A549 (cell line): ENCODE measurements at regions not wholly inside any gene's neighbourhood (a gene's known extent, or its start where the extent isn't known, plus 50 kb on each side); places are given as distances from the start of the nearest gene placed in this dataset.
"Not testable (repeated sequence)": the region's sequence is repeated elsewhere in the genome, so short reads cannot be mapped to it uniquely, and the experiment has no call there.

Experiments
- ATAC-seq, 2 experiments: fragments of 200-7000 bp in 1 of 2; fragments of >200 bp in 1 of 2; cut with Nextera tagmentation in 1 of 2; cut with Tn5 transposase in 1 of 2; 3 replicates each; pipeline versions ENCODE4 v1.8.0 to v1.9.1; 2018 to 2020; ENCODE audit warnings: mild to moderate bottlenecking in 1 of 2, moderate library complexity in 1 of 2
- CTCF ChIA-PET: fragments of 300-600 bp; sonication (Branson Sonifier 250); formaldehyde crosslinking; extraction: SDS; loops from one replicate; lab custom pipeline; 2021; ENCODE audit warnings: antibody characterized with exemption, inconsistent platforms; lab: Yijun Ruan, JAX
- POLR2A ChIA-PET: fragments of 350-600 bp; formaldehyde crosslinking; extraction: SDS; loops from one replicate; lab custom pipeline; 2021; ENCODE audit warnings: antibody characterized with exemption, inconsistent platforms; lab: Yijun Ruan, JAX
- DNase-seq, 2 experiments: peaks; one replicate each; pipeline versions ENCODE4 v3.0.0 to v3.0.0-alpha.2; 2011 to 2016; ENCODE audit warnings: low read depth in 1 of 2, low spot score in 1 of 2
- FAIRE-seq: peaks from 2 replicates; lab custom pipeline; 2011; peaks lifted over from hg19 to GRCh38; lab: Jason Lieb, UNC
- H3K27ac ChIP-seq, 2 experiments: fragments of >200 bp; sonication (Bioruptor Twin); formaldehyde crosslinking; 3 replicates each; pipeline ENCODE4 v1.5.1; 2016 to 2017
- H3K4me1 ChIP-seq: fragments of >200 bp; sonication (Bioruptor Twin); formaldehyde crosslinking; 3 replicates; pipeline ENCODE4 v1.6.1; 2016
- H3K4me2 ChIP-seq: fragments of >200 bp; sonication (Bioruptor Twin); formaldehyde crosslinking; 3 replicates; pipeline ENCODE4 v1.6.1; 2016
- H3K4me3 ChIP-seq: fragments of >200 bp; sonication (Bioruptor Twin); formaldehyde crosslinking; 3 replicates; pipeline ENCODE4 v1.5.1; 2016
- H3K9me3 ChIP-seq: fragments of >200 bp; sonication (Bioruptor Twin); formaldehyde crosslinking; 3 replicates; pipeline ENCODE4 v1.6.1; 2016
- BHLHE40 ChIP-seq: IDR thresholded peaks from 2 replicates; pipeline ENCODE4 v1.6.1; 2012; ENCODE audit warnings: low read depth, low read length, inconsistent platforms
- CBX2 ChIP-seq: fragments of 200-600 bp; sonication (generic); IDR thresholded peaks from 2 replicates; pipeline ENCODE4 v1.6.1; 2016; ENCODE audit warnings: low read depth, mild to moderate bottlenecking, borderline replicate concordance
- CBX8 ChIP-seq: fragments of 200-600 bp; sonication (generic); IDR thresholded peaks from 2 replicates; pipeline ENCODE4 v1.6.1; 2016
- CHD4 ChIP-seq: fragments of 200-600 bp; sonication (generic); IDR thresholded peaks from 2 replicates; pipeline ENCODE4 v1.6.1; 2016; ENCODE audit warnings: antibody characterized with exemption, mild to moderate bottlenecking, borderline replicate concordance
- CTCF ChIP-seq: fragments of >200 bp; sonication (Bioruptor Twin); formaldehyde crosslinking; IDR thresholded peaks from 3 replicates; pipeline ENCODE4 v1.5.1; 2016
- E2F6 ChIP-seq: IDR thresholded peaks from 2 replicates; pipeline ENCODE4 v1.6.1; 2012; ENCODE audit warnings: low read depth, borderline replicate concordance
- ELK1 ChIP-seq: fragments of 150-350 bp; IDR thresholded peaks from 2 replicates; pipeline ENCODE4 v1.6.1; 2014; ENCODE audit warnings: low read depth, mild to moderate bottlenecking, low read length
- EP300 ChIP-seq, 2 experiments: fragments of >200 bp; sonication (Bioruptor Twin); formaldehyde crosslinking; IDR thresholded peaks; 2 replicates in 1 of 2; 3 replicates in 1 of 2; pipeline ENCODE4 v1.6.1; 2016 to 2017
- ESRRA ChIP-seq: fragments of 150-350 bp; IDR thresholded peaks from 2 replicates; pipeline ENCODE4 v1.6.1; 2014; ENCODE audit warnings: mild to moderate bottlenecking, low read length, borderline replicate concordance
- GATA3 ChIP-seq: IDR thresholded peaks from 2 replicates; pipeline ENCODE4 v1.6.1; 2012; ENCODE audit warnings: borderline replicate concordance
- HES2 ChIP-seq: fragments of >200 bp; sonication (Bioruptor Twin); formaldehyde crosslinking; IDR thresholded peaks from 2 replicates; pipeline ENCODE4 v1.6.1; 2016
- HOXB13 ChIP-seq: fragments of 250-450 bp; sonication (Bioruptor Pico); IDR thresholded peaks from 2 replicates; pipeline ENCODE4 v1.5.0; 2020; ENCODE audit warnings: low read depth, mild to moderate bottlenecking, moderate library complexity
- HOXB5 ChIP-seq: fragments of 250-450 bp; sonication (Bioruptor Pico); IDR thresholded peaks from 2 replicates; pipeline ENCODE4 v1.5.0; 2020; ENCODE audit warnings: mild to moderate bottlenecking, moderate library complexity
- JUN ChIP-seq, 2 experiments: fragments of >200 bp; sonication (Bioruptor Twin); formaldehyde crosslinking; IDR thresholded peaks; 2 replicates in 1 of 2; 3 replicates in 1 of 2; pipeline ENCODE4 v1.6.1; 2016 to 2017
- KDM1A ChIP-seq: fragments of 200-600 bp; sonication (generic); IDR thresholded peaks from 2 replicates; pipeline ENCODE4 v1.6.1; 2016; ENCODE audit warnings: low read depth, mild to moderate bottlenecking
- KDM5A ChIP-seq: fragments of 200-600 bp; sonication (generic); IDR thresholded peaks from 2 replicates; pipeline ENCODE4 v1.6.1; 2016; ENCODE audit warnings: antibody characterized with exemption, mild to moderate bottlenecking
- NR3C1 ChIP-seq: fragments of >200 bp; sonication (Bioruptor Twin); formaldehyde crosslinking; IDR thresholded peaks from 3 replicates; pipeline ENCODE4 v1.6.1; 2017
- PBX3 ChIP-seq: IDR thresholded peaks from 2 replicates; pipeline ENCODE4 v1.6.1; 2012
- RAD21 ChIP-seq, 2 experiments: fragments of >200 bp in 1 of 2; sonication (Bioruptor Twin) in 1 of 2; formaldehyde crosslinking in 1 of 2; IDR thresholded peaks in 1 of 2; conservative IDR thresholded peaks in 1 of 2; 2 replicates in 1 of 2; 3 replicates in 1 of 2; pipeline ENCODE4 v1.6.1; 2012 to 2018; ENCODE audit warnings: inconsistent platforms in 1 of 2
- RNF2 ChIP-seq: fragments of 200-600 bp; sonication (generic); IDR thresholded peaks from 2 replicates; pipeline ENCODE4 v1.6.1; 2016; ENCODE audit warnings: low read depth, mild to moderate bottlenecking, antibody characterized with exemption, moderate library complexity, borderline replicate concordance
- SMC3 ChIP-seq: fragments of >200 bp; sonication (Bioruptor Twin); formaldehyde crosslinking; IDR thresholded peaks from 3 replicates; pipeline ENCODE4 v1.6.1; 2018; ENCODE audit warnings: inconsistent platforms
- TFCP2L1 ChIP-seq: fragments of 250-450 bp; sonication (Bioruptor Pico); IDR thresholded peaks from 2 replicates; pipeline ENCODE4 v1.5.0; 2021; ENCODE audit warnings: mild to moderate bottlenecking
- TP53 ChIP-seq: fragments of 250-450 bp; sonication (Bioruptor Pico); IDR thresholded peaks from 2 replicates; pipeline ENCODE4 v1.5.0; 2021; ENCODE audit warnings: mild to moderate bottlenecking, moderate library complexity
- USF2 ChIP-seq: fragments of 450-650 bp; IDR thresholded peaks from 2 replicates; pipeline ENCODE4 v1.6.1; 2014; ENCODE audit warnings: antibody characterized with exemption
- ZC3H11A ChIP-seq: fragments of 450-650 bp; IDR thresholded peaks from 2 replicates; pipeline ENCODE4 v1.6.1; 2014; ENCODE audit warnings: antibody characterized with exemption, mild to moderate bottlenecking
- ZNF302 ChIP-seq: fragments of 250-450 bp; sonication (Bioruptor Pico); IDR thresholded peaks from 2 replicates; pipeline ENCODE4 v1.9.0; 2021; ENCODE audit warnings: inconsistent platforms, mild to moderate bottlenecking, moderate library complexity
- ZSCAN20 ChIP-seq: fragments of 250-450 bp; sonication (Bioruptor Pico); IDR thresholded peaks from 2 replicates; pipeline ENCODE4 v1.8.0; 2022; ENCODE audit warnings: mild to moderate bottlenecking, moderate library complexity
- WGBS: methylation state at CpG from one replicate; pipeline ENCODE4 v1.1.6; 2017; ENCODE audit errors: missing lambda C conversion rate; 5-methylcytosine and 5-hydroxymethylcytosine counted together

GRCh38 chr11:134841411-134841810, 429.4 kb upstream of the B3GAT1 start (continued):
- TF ChIP-seq USF2 = no peak
- no peak for TF ChIP-seq HOXB13 (CRISPR knock-in tag)
- TF ChIP-seq, all 56 proteins: peak for 0

- DNase-seq (no peak), FAIRE-seq (no peak), ATAC-seq (no peak)
- POLR2A ChIA-PET = no interaction called here
- Histone ChIP-seq H3K4me2 (no peak overlapping the region), H3K27ac (no peak overlapping the region), H3K9me3 (no peaks in the 10 kb centered on the region), H3K4me3 (no peak overlapping the region)
- 6% methylated on average over 7 of the region's 7 CpGs for WGBS
- CTCF ChIA-PET = no interaction called here
- TF ChIP-seq BHLHE40 (no peak), KDM5A (no peak), CTCF (no peak), CHD4 (no peak)
- TF ChIP-seq, all 56 proteins: peak for 0
- no peaks in the 10 kb centered on the region for H3K4me1 ChIP-seq
Observed at GRCh38 chr11:134840945-134841344, 428.9 kb upstream of the B3GAT1 start.

- H3K27ac ChIP-seq, FAIRE-seq, H3K9me3 ChIP-seq, H3K4me2 ChIP-seq, CTCF ChIA-PET, POLR2A ChIA-PET, ATAC-seq, H3K4me3 ChIP-seq, H3K4me1 ChIP-seq, DNase-seq: not testable (repeated sequence)
- 48% methylated on average over 2 of the region's 4 CpGs for WGBS
Observed at GRCh38 chr11:134840165-134840564, 428.1 kb upstream of the B3GAT1 start.

GRCh38 chr11:134838708-134839107, 426.7 kb upstream of the B3GAT1 start:
- no peak for DNase-seq
- ChIA-PET CTCF (no interaction called here), POLR2A (no interaction called here)
- FAIRE-seq = no peak
- H3K4me2 ChIP-seq = no peak overlapping the region
- no peak for TF ChIP-seq RNF2
- no peak for TF ChIP-seq GATA3
- no peak for TF ChIP-seq TP53
- no peak for TF ChIP-seq KDM1A
- TF ChIP-seq ZNF302 (CRISPR knock-in tag) = no peak
- TF ChIP-seq SMC3 = no peak
- no peak for TF ChIP-seq HES2
- TF ChIP-seq HOXB5 (CRISPR knock-in tag) = no peak
- TF ChIP-seq E2F6 = no peak
- no peak for TF ChIP-seq TFCP2L1 (CRISPR knock-in tag)
- TF ChIP-seq BHLHE40 = no peak
- no peaks in the 10 kb centered on the region for H3K9me3 ChIP-seq
- no peak for ATAC-seq
- 53% methylated on average over 5 of the region's 10 CpGs for WGBS
- H3K4me3 ChIP-seq = no peak overlapping the region
- no peaks in the 10 kb centered on the region for H3K4me1 ChIP-seq
- no peak overlapping the region for H3K27ac ChIP-seq

GRCh38 chr11:134837887-134838232, 425.8 kb upstream of the B3GAT1 start:
- WGBS = 68% methylated on average over 3 of the region's 6 CpGs
- Histone ChIP-seq H3K4me2 (no peak overlapping the region), H3K9me3 (no peaks in the 10 kb centered on the region), H3K27ac (no peak overlapping the region), H3K4me1 (no peaks in the 10 kb centered on the region), H3K4me3 (no peak overlapping the region)
- no peak for FAIRE-seq
- CTCF ChIA-PET = no interaction called here
- ATAC-seq = no peak
- POLR2A ChIA-PET = no interaction called here
- no peak for DNase-seq
- TF ChIP-seq NR3C1 (no peak), PBX3 (no peak), ESRRA (no peak), CBX8 (no peak), CBX2 (no peak), ZSCAN20 (no peak), HES2 (no peak), RAD21 (conservative IDR thresholded peaks at IDR 0.05 in 1 of 2, IDR thresholded peaks at IDR 0.05 in 1 of 2) (no peak), JUN (IDR thresholded peaks at IDR 0.05) (no peak), ZC3H11A (no peak), ELK1 (no peak), EP300 (IDR thresholded peaks at IDR 0.05) (no peak)
